Lower leg skin (tissue), 3 donors: ENCODE measurements at regions not wholly inside any gene's neighbourhood (a gene's known extent, or its start where the extent isn't known, plus 50 kb on each side); places are given as distances from the start of the nearest gene placed in this dataset.

Source experiments
- CTCF ChIP-seq, 3 donors: fragments of 450-650 bp; IDR thresholded peaks; one replicate each; pipeline ENCODE4 v1.5.1; 2016; ENCODE audit warnings: antibody characterized with exemption in 3 of 3, mild to moderate bottlenecking in 3 of 3, moderate library complexity in 2 of 3
- POLR2A ChIP-seq, 2 donors: fragments of 450-650 bp; IDR thresholded peaks; one replicate each; pipeline ENCODE4 v1.6.1; 2016 to 2017; ENCODE audit warnings: antibody characterized with exemption in 2 of 2, mild to moderate bottlenecking in 1 of 2, moderate library complexity in 1 of 2

GRCh38 chr1:185562461-185563359, 171.5 kb upstream of the HMCN1 start:
- TF ChIP-seq CTCF (IDR thresholded peaks at IDR 0.05): no peak
- TF ChIP-seq POLR2A (IDR thresholded peaks at IDR 0.05): no peak
